NCI-H1436 (cell line): ENCODE measurements at regions not wholly inside any gene's neighbourhood (a gene's known extent, or its start where the extent isn't known, plus 50 kb on each side); places are given as distances from the start of the nearest gene placed in this dataset.
"Not testable (repeated sequence)": the region's sequence is repeated elsewhere in the genome, so short reads cannot be mapped to it uniquely, and the experiment has no call there.

Experiments
- DNase-seq: peaks from one replicate; lab custom pipeline; 2025; lab: John Stamatoyannopoulos, UW

DNA sequence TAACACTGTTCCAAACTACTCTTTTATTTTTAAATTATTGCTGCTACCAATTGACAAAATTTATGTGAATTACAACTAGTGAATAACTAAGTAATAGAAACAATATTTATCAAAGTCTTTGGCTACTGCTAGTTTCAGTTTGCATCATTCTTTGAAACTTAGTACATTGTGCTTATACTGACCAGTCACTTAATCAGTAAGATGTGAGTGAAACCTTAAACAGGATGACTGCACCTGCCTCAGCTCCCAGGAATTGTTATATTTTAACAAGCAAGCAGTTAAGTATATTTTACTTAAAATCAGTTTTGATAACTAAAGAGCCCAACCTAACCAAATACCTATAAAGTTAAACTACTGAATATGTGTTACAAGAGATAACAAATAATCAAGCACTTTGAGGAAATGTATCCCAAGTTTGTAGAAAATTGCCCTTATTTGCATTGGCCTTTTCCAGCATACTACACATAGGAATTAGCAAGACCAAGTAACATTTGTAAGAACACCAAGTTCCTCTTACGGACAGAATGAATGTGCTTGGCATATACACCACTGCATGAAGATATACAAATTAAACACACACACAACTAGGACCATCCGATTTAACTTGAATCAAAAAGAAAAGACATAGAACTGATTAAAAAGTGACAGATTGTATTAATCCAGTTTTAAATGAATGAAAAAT, 545.5 kb upstream of the DAB2 start:
- no peak for DNase-seq

- no peak for DNase-seq
Observed at GRCh38 chr5:39968381-39968780, 543.6 kb upstream of the DAB2 start.

GRCh38 chr5:39955156-39955555, 530.4 kb upstream of the DAB2 start:
- DNase-seq, result no peak

- DNase-seq, result no peak
Observed at GRCh38 chr5:39951070-39951469, 526.3 kb upstream of the DAB2 start.

DNA sequence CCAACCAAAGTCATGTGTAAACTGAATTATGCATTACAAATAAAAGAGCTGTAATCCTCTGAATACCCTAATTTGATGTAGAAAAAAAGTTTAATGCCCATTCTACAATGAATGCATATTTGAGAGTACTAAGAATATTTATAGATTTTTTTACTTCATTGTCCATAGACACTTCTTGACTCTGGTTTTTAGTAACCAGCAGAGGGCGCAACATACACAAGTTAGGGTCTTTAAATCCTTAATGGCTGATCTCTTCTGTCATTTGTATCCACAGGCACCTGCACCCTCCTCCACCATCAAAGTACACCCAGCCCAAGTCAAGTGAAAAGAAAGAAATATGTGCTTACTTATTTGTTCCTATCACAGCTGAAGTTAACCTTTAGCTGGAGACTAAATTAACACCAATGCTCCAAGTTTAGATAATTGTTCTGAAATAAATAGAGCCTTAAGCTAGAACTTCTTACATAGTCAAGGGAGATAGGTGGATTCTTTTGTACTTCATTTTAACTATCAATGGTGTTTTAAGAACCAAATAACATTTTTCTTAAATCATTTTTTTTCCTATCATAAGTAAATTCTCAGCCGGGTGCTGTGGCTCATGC, 524.2 kb upstream of the DAB2 start:
- peak; percentile 10 for DNase-seq

GRCh38 chr5:39948341-39948740, 523.6 kb upstream of the DAB2 start:
- no peak for DNase-seq

- DNase-seq, result no peak
Observed at GRCh38 chr5:39947657-39948056, 522.9 kb upstream of the DAB2 start.

DNA sequence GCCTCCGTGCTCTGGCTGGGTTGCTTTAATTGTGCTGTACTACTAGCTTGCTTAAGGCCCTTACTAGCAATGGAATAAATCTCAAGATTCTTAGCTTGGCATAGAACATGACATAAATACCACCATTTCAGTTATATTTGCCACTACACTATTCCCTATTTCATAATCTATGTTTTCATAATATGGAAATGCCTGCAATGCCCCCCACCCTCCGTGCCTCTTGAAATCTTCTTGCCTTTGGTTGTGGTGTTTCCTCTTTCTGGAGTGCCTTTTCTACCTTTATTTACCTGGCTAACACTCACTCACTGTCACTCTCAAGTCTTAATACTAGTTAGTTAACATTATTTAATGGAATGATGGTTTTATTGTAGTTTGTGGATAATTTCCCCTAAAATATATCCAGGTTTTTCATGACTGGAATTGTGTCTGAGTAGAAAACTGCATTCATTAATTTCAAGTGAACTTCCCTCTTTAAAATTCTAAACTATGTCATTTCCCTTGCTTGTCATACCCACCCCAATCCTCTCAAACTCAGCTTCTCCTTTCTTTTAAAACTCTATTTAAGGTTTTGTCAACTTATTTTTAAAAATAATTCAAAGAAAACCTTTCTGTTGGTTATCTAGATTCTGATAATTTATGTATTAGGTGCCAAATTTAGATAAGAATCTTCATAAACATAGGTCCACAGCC, 521.7 kb upstream of the DAB2 start:
- no peak for DNase-seq

DNA sequence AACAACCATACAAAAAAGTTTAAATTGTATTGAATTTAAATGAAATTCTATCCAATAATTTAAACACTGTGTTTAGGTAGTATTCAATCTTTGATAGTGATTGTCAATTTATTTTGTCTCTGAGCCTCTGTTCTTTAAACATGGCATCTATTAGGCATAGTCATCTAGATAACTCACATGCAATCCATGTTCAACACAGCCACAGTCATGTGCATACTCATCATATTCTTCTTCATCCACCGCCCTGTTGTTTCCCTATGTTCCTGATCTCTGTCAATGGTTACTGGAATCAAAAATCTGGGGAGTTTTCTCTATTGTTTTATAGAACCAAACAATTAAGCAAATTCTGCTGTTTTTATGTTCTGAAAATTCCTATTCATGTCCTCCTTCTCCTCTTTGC, 521.1 kb upstream of the DAB2 start:
- no peak for DNase-seq

DNA sequence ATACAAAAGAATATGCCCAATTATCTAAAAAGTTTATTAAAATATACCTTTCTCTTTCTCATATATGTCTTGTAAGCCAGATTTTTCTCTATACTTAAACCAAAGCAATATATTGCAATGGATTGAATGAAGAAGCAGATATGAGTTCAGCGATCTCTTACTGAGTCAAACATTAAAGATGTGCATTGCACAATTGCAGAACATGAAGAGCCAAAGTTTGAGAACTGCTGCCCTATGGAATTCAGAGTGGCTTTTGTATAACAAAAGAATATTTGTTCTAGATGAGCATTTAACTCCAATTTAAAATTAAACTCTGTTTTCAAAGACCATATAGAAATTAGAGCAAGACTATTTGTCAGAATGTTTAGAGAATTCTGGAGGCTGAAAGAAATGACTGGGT, 519.0 kb upstream of the DAB2 start:
- no peak for DNase-seq

GRCh38 chr5:39942606-39943005, 517.8 kb upstream of the DAB2 start:
- no peak for DNase-seq

- DNase-seq, result no peak
Observed at GRCh38 chr5:39941416-39941815, 516.6 kb upstream of the DAB2 start.

DNA sequence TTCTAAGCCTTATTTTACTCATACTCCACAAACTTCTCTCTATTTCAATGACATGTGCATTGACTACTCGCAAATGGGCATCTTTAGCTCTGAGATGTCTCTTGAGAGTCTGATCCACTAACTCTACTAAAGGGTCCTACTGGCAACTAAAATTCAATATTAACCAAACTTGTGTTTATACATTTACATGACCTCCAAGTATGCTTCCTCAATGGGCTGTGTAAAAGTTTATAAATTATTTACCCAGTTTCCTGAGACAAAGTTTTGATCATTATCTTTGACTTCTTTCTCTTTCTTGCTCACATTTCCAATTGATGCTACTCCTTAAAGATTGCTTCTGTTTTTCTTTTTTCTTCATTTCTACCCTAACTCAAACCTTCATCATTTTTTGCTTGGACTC, 510.1 kb upstream of the DAB2 start:
- DNase-seq, result no peak

DNA sequence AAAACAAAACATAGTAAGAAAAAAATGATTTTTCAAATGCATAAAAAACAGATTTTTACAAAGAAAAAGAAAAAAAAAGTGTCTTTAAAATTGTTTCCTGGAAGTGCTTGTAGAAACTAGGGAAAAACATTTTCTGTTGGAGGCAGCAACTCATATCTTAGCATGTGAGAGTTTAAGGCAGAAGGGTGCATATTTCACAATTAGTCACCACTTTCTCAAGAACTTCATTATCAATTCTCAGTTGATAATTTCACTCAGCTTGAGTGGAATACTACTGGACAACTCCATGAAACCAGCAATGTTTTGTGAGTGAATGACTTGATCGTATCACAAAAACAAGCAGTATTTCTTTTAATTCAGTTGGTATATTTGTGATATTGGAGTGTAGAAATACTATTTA, 508.3 kb upstream of the DAB2 start:
- DNase-seq, result no peak

DNA sequence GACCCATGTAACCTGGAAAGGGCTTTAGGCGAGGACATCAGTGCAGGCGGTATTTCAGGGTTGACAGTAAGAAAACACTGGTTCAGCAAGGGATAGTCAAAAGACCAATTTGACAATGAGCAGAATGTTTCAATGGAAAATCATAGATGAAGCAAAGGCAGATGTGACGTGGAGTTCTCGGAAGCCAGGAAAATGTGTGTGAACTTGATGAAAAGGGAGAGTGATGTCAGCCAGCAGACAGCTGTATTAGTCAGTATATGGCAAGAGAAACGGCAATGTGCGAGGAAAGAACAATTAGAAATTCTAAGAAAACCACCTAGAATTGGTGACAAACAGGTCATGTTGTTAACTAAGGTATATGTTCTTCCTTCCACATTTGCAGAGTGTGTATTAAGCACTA, 503.9 kb upstream of the DAB2 start:
- DNase-seq, result no peak

- DNase-seq, result no peak
Observed at GRCh38 chr5:39919876-39920275, 495.1 kb upstream of the DAB2 start.

DNA sequence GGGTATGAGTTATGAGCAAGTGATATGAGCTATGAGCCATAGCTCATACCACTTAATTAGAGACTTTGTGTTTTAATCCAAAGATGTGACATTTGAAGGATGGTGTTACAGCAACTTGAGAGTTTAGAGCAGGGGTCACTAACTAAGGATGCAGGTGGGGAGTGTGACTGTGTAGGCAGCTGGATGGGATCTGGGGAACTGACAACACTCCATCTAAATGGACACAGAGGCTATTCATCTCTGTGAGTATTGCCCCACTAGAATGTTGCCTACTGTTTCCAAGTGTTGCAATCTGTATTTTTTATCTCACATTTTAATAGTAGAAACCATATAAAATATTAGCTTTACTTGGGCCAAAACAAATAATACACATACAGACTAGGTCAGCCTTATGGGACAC, 488.1 kb upstream of the DAB2 start:
- no peak for DNase-seq

- not testable (repeated sequence) for DNase-seq
Observed at GRCh38 chr5:39907267-39907951, 482.6 kb upstream of the DAB2 start.

GRCh38 chr5:39906146-39906545, 481.4 kb upstream of the DAB2 start:
- no peak for DNase-seq

- no peak for DNase-seq
Observed at GRCh38 chr5:39905356-39905755, 480.6 kb upstream of the DAB2 start.

DNA sequence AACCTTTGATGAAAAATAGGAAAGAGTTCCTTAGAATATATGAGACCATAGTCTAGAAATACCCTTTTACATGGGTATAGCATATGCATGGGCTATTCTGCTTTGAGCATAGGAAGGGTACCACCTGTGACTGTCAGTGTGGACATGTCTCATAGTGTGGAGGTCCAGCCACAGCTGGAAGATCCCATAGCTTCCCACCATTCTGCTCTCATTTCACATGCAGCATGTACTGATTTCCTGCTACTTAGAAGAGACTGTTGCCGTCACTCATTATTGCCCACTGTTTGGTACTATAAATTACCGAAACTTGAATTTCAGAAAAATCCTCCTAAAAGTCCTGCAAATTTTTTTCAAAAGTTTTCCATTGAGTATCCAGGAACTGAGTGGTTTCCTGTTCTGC, 477.8 kb upstream of the DAB2 start:
- DNase-seq, result no peak

- DNase-seq, result no peak
Observed at GRCh38 chr5:39898731-39899130, 474.0 kb upstream of the DAB2 start.

- no peak for DNase-seq
Observed at GRCh38 chr5:39896706-39897105, 471.9 kb upstream of the DAB2 start.
